ENCODE measurements at regions not wholly inside any gene's neighbourhood (a gene's known extent, or its start where the extent isn't known, plus 50 kb on each side); places are given as distances from the start of the nearest gene placed in this dataset.

GRCh38 chr4:38319456-38320342, 344.3 kb upstream of the KLF3 start:
- DNase-seq, result peak; percentile 93
- Histone ChIP-seq H3K9me3 (ENCODE audit: severe bottlenecking) (peaks cover under 1% of the 10 kb centered on the region), H3K27me3 (ENCODE audit: insufficient read depth, low read depth, severe bottlenecking) (no peaks in the 10 kb centered on the region), H3K36me3 (no peaks in the 10 kb centered on the region), H3K27ac (no peak overlapping the region), H3K4me3 (ENCODE audit: low read depth, low read length) (no peak overlapping the region)
- TF ChIP-seq CTCF (IDR thresholded peaks at IDR 0.05; ENCODE audit: low read depth, low read length), result peak; percentile 97

GRCh38 chr4:38320343-38320695, 343.7 kb upstream of the KLF3 start:
- Histone ChIP-seq H3K36me3 (no peaks in the 10 kb centered on the region), H3K9me3 (ENCODE audit: severe bottlenecking) (peaks cover 5% of the 10 kb centered on the region), H3K27ac (no peak overlapping the region), H3K27me3 (ENCODE audit: insufficient read depth, low read depth, severe bottlenecking) (no peaks in the 10 kb centered on the region), H3K4me3 (ENCODE audit: low read depth, low read length) (no peak overlapping the region)
- DNase-seq, result no peak
- TF ChIP-seq CTCF (IDR thresholded peaks at IDR 0.05; ENCODE audit: low read depth, low read length), result no peak

GRCh38 chr4:38320833-38321232, 343.2 kb upstream of the KLF3 start:
- H3K9me3 ChIP-seq (ENCODE audit: severe bottlenecking), result peaks cover 6% of the 10 kb centered on the region
- no peak overlapping the region for H3K4me3 ChIP-seq (ENCODE audit: low read depth, low read length)
- no peak overlapping the region for H3K27ac ChIP-seq
- TF ChIP-seq CTCF (IDR thresholded peaks at IDR 0.05; ENCODE audit: low read depth, low read length), result no peak
- no peaks in the 10 kb centered on the region for H3K27me3 ChIP-seq (ENCODE audit: insufficient read depth, low read depth, severe bottlenecking)
- no peaks in the 10 kb centered on the region for H3K36me3 ChIP-seq
- DNase-seq, result no peak

GRCh38 chr4:38322714-38323113, 341.3 kb upstream of the KLF3 start:
- H3K27ac ChIP-seq, result no peak overlapping the region
- peaks cover 6% of the 10 kb centered on the region for H3K9me3 ChIP-seq (ENCODE audit: severe bottlenecking)
- no peaks in the 10 kb centered on the region for H3K36me3 ChIP-seq
- H3K4me3 ChIP-seq (ENCODE audit: low read depth, low read length), result no peak overlapping the region
- DNase-seq, result no peak
- no peaks in the 10 kb centered on the region for H3K27me3 ChIP-seq (ENCODE audit: insufficient read depth, low read depth, severe bottlenecking)
- no peak for TF ChIP-seq CTCF (IDR thresholded peaks at IDR 0.05; ENCODE audit: low read depth, low read length)

- Histone ChIP-seq H3K9me3 (ENCODE audit: severe bottlenecking) (peaks cover 6% of the 10 kb centered on the region), H3K27ac (no peak overlapping the region), H3K36me3 (no peaks in the 10 kb centered on the region), H3K4me3 (ENCODE audit: low read depth, low read length) (no peak overlapping the region), H3K27me3 (ENCODE audit: insufficient read depth, low read depth, severe bottlenecking) (no peaks in the 10 kb centered on the region)
- no peak for DNase-seq
- TF ChIP-seq CTCF (IDR thresholded peaks at IDR 0.05; ENCODE audit: low read depth, low read length), result no peak
Measured at GRCh38 chr4:38323141-38323641, 340.8 kb upstream of the KLF3 start.

Data from WERI-Rb-1 (cell line).